ENCODE measurements at regions not wholly inside any gene's neighbourhood (a gene's known extent, or its start where the extent isn't known, plus 50 kb on each side); places are given as distances from the start of the nearest gene placed in this dataset.

- TF ChIP-seq, protein P1, sequence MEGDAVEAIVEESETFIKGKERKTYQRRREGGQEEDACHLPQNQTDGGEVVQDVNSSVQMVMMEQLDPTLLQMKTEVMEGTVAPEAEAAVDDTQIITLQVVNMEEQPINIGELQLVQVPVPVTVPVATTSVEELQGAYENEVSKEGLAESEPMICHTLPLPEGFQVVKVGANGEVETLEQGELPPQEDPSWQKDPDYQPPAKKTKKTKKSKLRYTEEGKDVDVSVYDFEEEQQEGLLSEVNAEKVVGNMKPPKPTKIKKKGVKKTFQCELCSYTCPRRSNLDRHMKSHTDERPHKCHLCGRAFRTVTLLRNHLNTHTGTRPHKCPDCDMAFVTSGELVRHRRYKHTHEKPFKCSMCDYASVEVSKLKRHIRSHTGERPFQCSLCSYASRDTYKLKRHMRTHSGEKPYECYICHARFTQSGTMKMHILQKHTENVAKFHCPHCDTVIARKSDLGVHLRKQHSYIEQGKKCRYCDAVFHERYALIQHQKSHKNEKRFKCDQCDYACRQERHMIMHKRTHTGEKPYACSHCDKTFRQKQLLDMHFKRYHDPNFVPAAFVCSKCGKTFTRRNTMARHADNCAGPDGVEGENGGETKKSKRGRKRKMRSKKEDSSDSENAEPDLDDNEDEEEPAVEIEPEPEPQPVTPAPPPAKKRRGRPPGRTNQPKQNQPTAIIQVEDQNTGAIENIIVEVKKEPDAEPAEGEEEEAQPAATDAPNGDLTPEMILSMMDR (IDR thresholded peaks at IDR 0.05; ENCODE audit: low read depth, low read length): no peak
- TF ChIP-seq POLR2A (IDR thresholded peaks at IDR 0.05; ENCODE audit: extremely low read depth, insufficient read length) (no peak), MAX (IDR thresholded peaks at IDR 0.05; ENCODE audit: low read depth, low read length) (no peak), MYC (IDR thresholded peaks at IDR 0.05; ENCODE audit: low read depth, low read length) (no peak)
Observed at GRCh38 chr4:176988226-176988625, 195.5 kb upstream of the VEGFC start.

All from NB4 (cell line).